NCI-H748 treated with DMSO at 0.1 percent for 48 hours (cell line): ENCODE measurements at regions not wholly inside any gene's neighbourhood (a gene's known extent, or its start where the extent isn't known, plus 50 kb on each side); places are given as distances from the start of the nearest gene placed in this dataset.
"Not testable (repeated sequence)": the region's sequence is repeated elsewhere in the genome, so short reads cannot be mapped to it uniquely, and the experiment has no call there.

Experiments used
- DNase-seq: peaks from one replicate; lab custom pipeline; 2025; lab: John Stamatoyannopoulos, UW

DNA sequence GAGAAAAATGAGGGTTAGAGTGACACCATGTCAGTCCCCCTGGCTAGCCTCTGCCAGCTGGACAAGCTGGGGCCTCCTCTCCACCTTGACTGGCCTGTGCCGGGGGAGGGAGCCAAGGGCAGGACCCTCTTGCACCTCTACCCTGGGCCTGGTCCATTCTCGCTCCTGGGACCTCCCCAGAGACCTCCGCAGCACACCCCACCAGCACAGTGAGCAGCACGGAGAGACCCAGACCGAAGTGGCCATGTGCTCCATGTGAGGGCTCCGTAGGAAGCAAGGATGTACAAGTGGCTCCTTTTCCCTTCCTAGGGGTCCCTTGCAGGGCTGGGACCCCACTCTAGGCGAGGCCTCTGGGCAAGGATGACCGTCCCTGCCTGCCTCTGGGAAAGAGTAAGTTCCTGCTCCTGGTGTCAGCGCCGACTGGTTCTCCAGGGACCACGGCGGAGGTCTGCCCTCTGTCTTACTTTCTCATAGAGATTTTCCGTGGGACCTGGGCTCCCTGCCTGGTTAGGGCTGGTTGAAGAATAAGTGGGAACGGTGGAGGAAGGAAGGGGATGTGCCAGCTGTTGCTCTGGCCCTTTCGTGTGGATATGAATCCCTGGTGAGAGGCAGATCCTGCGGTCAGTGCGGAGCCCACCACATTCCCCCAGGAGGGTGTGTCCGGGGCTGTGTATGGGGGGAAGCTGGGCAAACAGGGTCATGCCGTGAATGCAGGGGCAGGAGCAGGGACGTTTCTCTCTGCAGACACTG is 124.2 kb downstream of the METRNL start:
- no peak for DNase-seq

DNA sequence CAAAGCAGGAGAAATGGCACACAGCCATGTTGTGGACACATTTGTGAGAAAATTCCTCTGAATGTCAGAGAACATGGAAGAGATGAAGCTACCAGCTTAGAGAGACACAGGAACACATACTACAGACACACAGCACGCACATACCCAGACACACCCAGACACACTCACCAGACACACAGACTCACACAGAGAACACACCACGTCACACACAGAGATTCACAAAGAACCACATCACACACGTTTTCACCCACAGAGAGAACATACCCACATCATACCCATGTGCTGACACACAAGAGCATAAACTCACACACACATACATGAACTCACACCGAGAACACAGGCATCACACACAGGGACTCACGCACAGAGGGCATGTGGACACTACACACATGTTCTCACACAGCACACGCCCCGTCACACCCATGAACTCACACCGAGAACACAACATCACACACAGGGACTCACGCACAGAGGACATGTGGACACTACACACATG is 124.9 kb downstream of the METRNL start:
- no peak for DNase-seq

DNA sequence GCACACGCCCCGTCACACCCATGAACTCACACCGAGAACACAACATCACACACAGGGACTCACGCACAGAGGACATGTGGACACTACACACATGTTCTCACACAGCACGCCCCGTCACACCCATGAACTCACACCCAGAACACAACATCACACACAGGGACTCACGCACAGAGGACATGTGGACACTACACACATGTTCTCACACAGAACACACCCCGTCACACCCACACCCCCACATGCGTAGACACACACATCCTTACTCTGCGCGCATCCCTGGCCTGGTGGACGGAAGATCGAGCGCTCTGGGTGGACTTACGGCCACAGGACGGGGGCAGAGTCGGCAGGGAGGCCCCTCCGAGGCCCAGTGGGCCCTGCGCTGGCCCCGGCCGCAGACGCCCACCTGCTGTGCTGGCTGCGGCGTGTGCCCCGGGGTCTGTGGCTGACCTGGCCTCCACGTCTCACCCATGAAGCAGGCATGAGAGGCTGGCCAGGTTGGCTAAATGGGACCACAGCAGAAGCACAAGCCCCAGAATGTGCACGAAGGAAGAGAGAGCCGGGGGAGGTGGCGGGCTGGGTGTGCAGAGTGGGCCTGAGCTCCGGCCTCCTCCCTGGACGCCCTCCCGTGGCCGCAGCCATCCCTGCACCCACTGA is 125.5 kb downstream of the METRNL start:
- not testable (repeated sequence) for DNase-seq

DNA sequence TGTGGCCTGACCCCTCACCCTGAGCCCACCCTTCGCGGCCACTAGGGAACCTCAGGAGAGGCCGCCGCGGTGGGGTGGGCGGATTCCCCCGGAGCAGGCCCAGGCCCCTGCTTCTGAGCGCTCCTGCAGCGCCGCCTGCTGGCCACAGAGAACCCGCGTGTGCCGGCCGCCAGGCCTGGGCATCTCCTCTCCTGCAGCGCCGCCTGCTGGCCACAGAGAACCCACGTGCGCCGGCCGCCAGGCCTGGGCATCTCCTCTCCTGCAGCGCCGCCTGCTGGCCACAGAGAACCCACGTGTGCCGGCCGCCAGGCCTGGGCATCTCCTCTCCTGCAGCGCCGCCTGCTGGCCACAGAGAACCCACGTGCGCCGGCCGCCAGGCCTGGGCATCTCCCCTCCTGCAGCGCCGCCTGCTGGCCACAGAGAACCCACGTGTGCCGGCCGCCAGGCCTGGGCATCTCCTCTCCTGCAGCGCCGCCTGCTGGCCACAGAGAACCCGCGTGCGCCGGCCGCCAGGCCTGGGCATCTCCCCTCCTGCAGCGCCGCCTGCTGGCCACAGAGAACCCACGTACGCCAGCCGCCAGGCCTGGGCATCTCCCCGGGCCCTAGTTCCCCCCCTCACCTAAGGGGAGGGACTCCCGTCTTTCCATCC is 126.1 kb downstream of the METRNL start:
- DNase-seq, result not testable (repeated sequence)

DNA sequence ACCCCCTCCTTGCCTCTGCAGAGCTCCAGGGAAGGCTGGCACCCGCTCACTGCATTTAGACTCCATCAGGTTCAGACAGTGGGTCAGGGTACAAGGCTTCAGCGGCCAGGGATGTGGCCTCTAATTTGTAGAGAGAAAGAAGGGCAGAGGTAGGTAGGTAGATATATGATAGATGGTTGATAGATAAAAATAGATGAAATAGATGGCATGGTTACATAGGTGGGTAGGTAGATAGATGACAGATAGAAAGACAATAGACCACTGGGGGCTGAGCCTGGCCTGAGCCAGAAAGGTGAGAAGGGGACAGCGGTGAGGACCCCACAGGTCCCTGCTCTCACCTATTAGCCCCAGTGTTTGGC is 126.6 kb downstream of the METRNL start:
- DNase-seq, result not testable (repeated sequence)

DNA sequence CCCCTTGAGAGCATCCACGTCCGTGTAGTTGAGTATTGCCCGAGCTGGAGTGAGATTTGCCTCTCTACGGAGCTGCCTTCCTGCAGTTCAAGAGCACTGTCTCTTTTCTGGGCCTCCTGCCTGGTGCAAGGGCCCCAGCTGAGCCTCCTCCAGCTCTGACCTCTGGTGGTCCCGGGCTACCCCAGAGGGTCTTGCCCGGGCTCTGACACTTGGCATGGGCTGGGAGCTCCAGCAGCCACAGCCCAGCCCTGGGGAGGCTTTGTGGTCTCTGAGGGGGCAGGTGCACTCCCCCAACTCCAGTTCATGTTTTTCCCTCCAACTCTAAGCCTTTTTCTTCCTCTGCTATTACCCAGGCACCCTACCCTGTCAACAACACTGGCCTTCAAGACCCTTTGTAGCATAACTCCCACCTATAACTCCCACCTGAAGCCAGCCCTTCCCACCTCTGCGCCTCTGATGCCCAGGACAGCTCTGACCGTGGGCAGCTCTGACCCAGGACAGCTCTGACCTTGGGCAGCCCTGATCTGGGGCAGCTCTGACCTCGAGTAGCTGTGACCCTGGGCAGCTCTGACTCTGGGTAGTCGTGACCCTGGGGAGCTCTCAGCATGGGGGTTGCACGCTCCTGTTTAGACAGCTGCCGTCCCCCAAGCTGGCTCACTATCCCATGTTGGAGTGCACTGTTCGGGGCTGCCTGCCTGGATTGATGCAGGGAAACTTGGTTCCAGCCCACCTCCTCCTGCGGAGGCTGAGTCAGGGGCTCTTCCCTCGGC is 127.6 kb downstream of the METRNL start:
- DNase-seq, result not testable (repeated sequence)

DNA sequence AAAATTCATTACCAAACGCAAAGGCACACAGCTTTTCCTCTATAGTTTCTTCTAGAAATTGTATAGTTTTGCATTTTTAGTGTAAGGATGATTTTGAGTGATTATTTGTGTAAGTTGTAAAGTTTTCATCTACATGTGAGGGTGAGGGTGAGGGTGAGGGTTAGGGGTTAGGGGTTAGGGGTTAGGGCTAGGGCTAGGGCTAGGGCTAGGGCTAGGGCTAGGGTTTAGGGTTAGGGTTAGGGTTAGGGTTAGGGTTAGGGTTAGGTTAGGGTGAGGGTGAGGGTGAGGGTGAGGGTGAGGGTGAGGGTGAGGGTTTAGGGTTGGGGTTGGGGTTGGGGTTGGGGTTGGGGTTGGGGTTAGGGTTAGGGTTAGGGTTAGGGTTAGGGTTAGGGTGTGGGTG is 167.6 kb downstream of the METRNL start:
- not testable (repeated sequence) for DNase-seq
